NCI-H146 (cell line): ENCODE measurements at regions not wholly inside any gene's neighbourhood (a gene's known extent, or its start where the extent isn't known, plus 50 kb on each side); places are given as distances from the start of the nearest gene placed in this dataset.

Experiments used
- DNase-seq: peaks from one replicate; lab custom pipeline; 2025; lab: John Stamatoyannopoulos, UW

DNA sequence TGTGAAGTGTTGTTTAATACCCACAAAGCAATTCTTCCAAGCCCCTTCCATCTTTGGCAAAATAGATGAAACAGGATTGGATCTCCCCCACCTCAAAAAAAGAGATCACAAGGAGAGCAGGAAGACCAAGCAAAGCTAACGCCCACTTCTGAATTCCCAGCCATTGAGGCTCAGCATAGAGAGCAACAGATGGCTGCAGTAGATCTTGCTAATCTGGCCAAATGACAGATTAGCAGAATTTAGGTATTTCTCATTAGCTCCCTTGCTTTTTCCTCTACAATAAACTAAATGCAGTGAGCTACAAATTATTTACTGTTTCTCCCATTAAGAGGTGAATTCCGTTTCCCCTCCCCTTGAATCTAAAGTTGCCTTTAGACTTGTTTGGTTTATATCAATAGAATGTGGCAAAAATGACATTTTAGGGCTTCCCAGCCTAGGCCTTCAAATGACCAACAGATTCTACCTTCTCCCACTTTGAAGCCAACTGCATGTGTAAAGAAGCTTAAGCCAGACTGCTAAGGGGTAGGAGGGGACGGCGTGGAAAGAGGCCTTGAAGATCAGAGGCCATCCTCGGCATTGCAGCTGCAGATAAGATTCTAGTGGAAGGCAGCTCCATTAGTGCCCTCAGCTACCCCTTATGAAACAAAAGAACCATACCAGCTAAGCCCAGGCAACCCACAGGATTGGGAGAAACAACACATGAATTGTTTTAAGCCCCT is 56.8 kb upstream of the CPEB4 start:
- no peak for DNase-seq

DNA sequence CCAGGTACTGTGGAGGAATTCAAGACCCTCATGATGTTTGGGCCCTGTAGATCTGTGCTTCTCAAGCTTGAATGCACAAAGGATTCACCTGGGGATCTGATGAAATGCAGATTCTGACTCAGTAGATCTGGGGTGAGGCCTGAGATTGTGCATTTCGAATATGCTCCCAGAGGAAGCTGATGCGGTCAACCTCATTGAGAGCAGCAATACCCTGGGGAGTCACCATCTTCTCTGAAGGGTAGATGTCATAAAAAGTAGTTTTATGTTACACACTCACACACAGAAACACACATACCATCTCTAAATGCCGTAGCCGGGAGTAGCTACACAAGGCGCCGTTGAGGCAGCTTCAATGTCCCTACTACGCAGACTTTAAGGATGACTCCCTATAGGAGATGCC is 55.8 kb upstream of the CPEB4 start:
- DNase-seq: no peak

DNA sequence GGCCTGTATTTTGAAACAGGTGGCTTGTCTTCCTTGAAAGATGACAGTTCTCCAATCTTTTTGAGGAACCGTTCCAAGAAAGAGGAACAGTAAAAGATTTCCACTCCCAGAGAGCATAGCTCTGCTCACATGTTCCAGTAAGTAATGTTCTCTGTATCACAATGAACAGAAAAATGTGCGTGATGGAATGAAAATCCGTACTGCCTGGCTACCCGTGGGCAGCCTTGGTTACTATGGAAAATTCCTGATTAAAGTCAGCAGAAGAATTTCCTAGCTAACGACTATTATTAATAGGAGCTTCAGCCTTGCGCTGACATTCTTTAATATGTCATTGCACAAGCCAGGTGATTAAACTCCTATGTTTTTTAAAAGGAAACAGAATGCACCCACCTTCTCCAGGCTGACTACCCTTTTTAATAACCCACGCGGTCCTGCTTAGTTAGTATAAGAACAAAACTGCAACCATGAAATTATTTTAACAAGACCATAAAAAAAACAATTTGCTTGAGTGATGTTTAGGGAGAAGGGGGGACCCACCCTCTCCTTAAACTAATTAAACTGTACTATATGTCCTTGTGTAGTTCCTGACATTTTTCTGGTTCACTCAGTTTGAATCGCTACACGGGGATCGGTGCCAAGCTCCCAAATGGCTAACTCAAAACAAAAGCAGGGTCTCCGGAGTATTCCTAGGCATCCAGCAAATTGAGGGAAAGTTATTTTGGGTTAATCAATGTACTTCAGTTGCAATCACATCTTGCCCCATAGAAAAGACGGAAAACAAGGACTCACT is 54.8 kb upstream of the CPEB4 start:
- no peak for DNase-seq

- DNase-seq: no peak
Measured at GRCh38 chr5:173834071-173834771, 53.9 kb upstream of the CPEB4 start.

GRCh38 chr5:173835131-173835530 is 53.0 kb upstream of the CPEB4 start:
- no peak for DNase-seq

GRCh38 chr5:173835661-173836060 is 52.5 kb upstream of the CPEB4 start:
- no peak for DNase-seq

- no peak for DNase-seq
Measured at GRCh38 chr5:173837654-173838053, 50.5 kb upstream of the CPEB4 start.
